HepG2 (cell line): ENCODE measurements at regions not wholly inside any gene's neighbourhood (a gene's known extent, or its start where the extent isn't known, plus 50 kb on each side); places are given as distances from the start of the nearest gene placed in this dataset.

Source experiments
- EED ChIP-seq: sonication (generic); formaldehyde crosslinking; IDR thresholded peaks from 2 replicates; pipeline ENCODE4 v1.5.0; 2020; ENCODE audit warnings: mild to moderate bottlenecking, missing genetic modification reagents
- FOXA3 ChIP-seq: IDR thresholded peaks from 2 replicates; pipeline ENCODE4 v1.6.1; 2016; ENCODE audit warnings: missing genetic modification reagents, missing compliant biosample characterization
- HDAC1 ChIP-seq: sonication (generic); formaldehyde crosslinking; IDR thresholded peaks from 2 replicates; pipeline ENCODE4 v1.5.1; 2020; ENCODE audit warnings: mild to moderate bottlenecking, missing genetic modification reagents
- HMGXB3 ChIP-seq: sonication (generic); formaldehyde crosslinking; IDR thresholded peaks from 2 replicates; pipeline ENCODE4 v1.4.0; 2020; ENCODE audit warnings: missing genetic modification reagents, borderline replicate concordance
- HMGXB4 ChIP-seq, 2 experiments: sonication (generic) in 1 of 2; formaldehyde crosslinking in 1 of 2; IDR thresholded peaks; 2 replicates each; pipeline versions ENCODE4 v1.4.0 to v1.6.1; 2018 to 2020; ENCODE audit warnings: missing genetic modification reagents in 2 of 2, borderline replicate concordance in 1 of 2, low read depth in 1 of 2, mild to moderate bottlenecking in 1 of 2, missing biosample characterization in 1 of 2
- HNF4G ChIP-seq, 2 experiments: sonication (generic) in 1 of 2; formaldehyde crosslinking in 1 of 2; IDR thresholded peaks; 2 replicates each; pipeline versions ENCODE4 v1.4.0 to v1.6.1; 2011 to 2020; ENCODE audit warnings: borderline replicate concordance in 2 of 2, low read depth in 2 of 2, mild to moderate bottlenecking in 2 of 2, low read length in 1 of 2, missing genetic modification reagents in 1 of 2, moderate library complexity in 1 of 2
- HOXD1 ChIP-seq: sonication (generic); formaldehyde crosslinking; IDR thresholded peaks from 2 replicates; pipeline ENCODE4 v1.5.0; 2020; ENCODE audit warnings: missing genetic modification reagents
- LCORL ChIP-seq, 2 experiments: fragments of 450-650 bp in 1 of 2; sonication (generic) in 1 of 2; formaldehyde crosslinking in 1 of 2; IDR thresholded peaks; 2 replicates each; pipeline versions ENCODE4 v1.5.0 to v1.6.1; 2017 to 2020; ENCODE audit warnings: antibody characterized with exemption in 1 of 2, missing genetic modification reagents in 1 of 2
- MLLT10 ChIP-seq: sonication (generic); formaldehyde crosslinking; IDR thresholded peaks from 2 replicates; pipeline ENCODE4 v1.4.0; 2020; ENCODE audit warnings: missing genetic modification reagents
- MTERF4 ChIP-seq: sonication (generic); formaldehyde crosslinking; IDR thresholded peaks from 2 replicates; pipeline ENCODE4 v1.8.0; 2023; ENCODE audit warnings: mild to moderate bottlenecking, missing genetic modification reagents
- RNF219 ChIP-seq: sonication (generic); formaldehyde crosslinking; IDR thresholded peaks from 2 replicates; pipeline ENCODE4 v1.5.0; 2020; ENCODE audit warnings: mild to moderate bottlenecking, missing genetic modification reagents
- TBX3 ChIP-seq: fragments of 450-650 bp; IDR thresholded peaks from 2 replicates; pipeline ENCODE4 v1.6.1; 2017; ENCODE audit warnings: antibody characterized with exemption, mild to moderate bottlenecking, inconsistent platforms, borderline replicate concordance
- TOE1 ChIP-seq: sonication (generic); formaldehyde crosslinking; IDR thresholded peaks from 2 replicates; pipeline ENCODE4 v1.4.0; 2020; ENCODE audit warnings: mild to moderate bottlenecking, missing genetic modification reagents
- ZFP82 ChIP-seq: sonication (generic); formaldehyde crosslinking; IDR thresholded peaks from 2 replicates; pipeline ENCODE4 v1.5.1; 2020; ENCODE audit warnings: mild to moderate bottlenecking, missing genetic modification reagents, borderline replicate concordance
- ZNF136 ChIP-seq: sonication (generic); formaldehyde crosslinking; IDR thresholded peaks from 2 replicates; pipeline ENCODE4 v1.8.1; 2022; ENCODE audit warnings: low read depth, mild to moderate bottlenecking, moderate library complexity, missing genetic modification reagents
- ZNF740 ChIP-seq: sonication (generic); formaldehyde crosslinking; IDR thresholded peaks from 2 replicates; pipeline ENCODE4 v1.4.0; 2020; ENCODE audit warnings: missing genetic modification reagents
- ZNF792 ChIP-seq: IDR thresholded peaks from 2 replicates; pipeline ENCODE4 v1.6.1; 2016
- ZNF891 ChIP-seq: sonication (generic); formaldehyde crosslinking; IDR thresholded peaks from 2 replicates; pipeline ENCODE4 v1.5.0; 2020; ENCODE audit warnings: mild to moderate bottlenecking, missing genetic modification reagents
- ZZZ3 ChIP-seq: sonication (generic); formaldehyde crosslinking; IDR thresholded peaks from 2 replicates; pipeline ENCODE4 v1.4.0; 2020; ENCODE audit warnings: missing genetic modification reagents, mild to moderate bottlenecking, borderline replicate concordance

GRCh38 chr2:42859006-42859552 lies 66.7 kb upstream of the HAAO start (continued):
- TF ChIP-seq HMGXB3 (CRISPR knock-in tag), result 0 out of 2 replicates have a peak, but pooled peaks have one; percentile 40
- no peak for TF ChIP-seq ZNF891 (CRISPR knock-in tag)
- peak in 1 of 2 experiments; percentile 58; a peak in 1 of 4 replicates for TF ChIP-seq HMGXB4 (CRISPR knock-in tag; IDR thresholded peaks at IDR 0.05; ENCODE audit: borderline replicate concordance in 1 of 2, low read depth in 1 of 2)
- no peak for TF ChIP-seq RNF219
- no peak for TF ChIP-seq ZNF136
- no peak for TF ChIP-seq ZNF740 (CRISPR knock-in tag)
- TF ChIP-seq MLLT10, result no peak
- TF ChIP-seq EED (CRISPR knock-in tag), result no peak
- no peak for TF ChIP-seq HNF4G (IDR thresholded peaks at IDR 0.05; ENCODE audit: borderline replicate concordance, low read depth, low read length)
- no peak for TF ChIP-seq HNF4G (CRISPR knock-in tag; IDR thresholded peaks at IDR 0.05; ENCODE audit: borderline replicate concordance, low read depth)
- no peak for TF ChIP-seq MTERF4 (CRISPR knock-in tag)
- TF ChIP-seq HOXD1 (CRISPR knock-in tag), result no peak
- no peak for TF ChIP-seq HDAC1
- no peak for TF ChIP-seq ZFP82
- peak; percentile 99 for TF ChIP-seq ZNF792
- TF ChIP-seq TBX3, result no peak
- TF ChIP-seq FOXA3 (CRISPR knock-in tag), result 0 out of 2 replicates have a peak, but pooled peaks have one; percentile 10
- no peak for TF ChIP-seq LCORL (IDR thresholded peaks at IDR 0.05)
- 0 out of 2 replicates have a peak, but pooled peaks have one; percentile 37 for TF ChIP-seq LCORL (CRISPR knock-in tag; IDR thresholded peaks at IDR 0.05)
- 0 out of 2 replicates have a peak, but pooled peaks have one; percentile 71 for TF ChIP-seq TOE1 (CRISPR knock-in tag)
- no peak for TF ChIP-seq ZZZ3 (CRISPR knock-in tag)
